SK-N-MC (cell line): ENCODE measurements at regions not wholly inside any gene's neighbourhood (a gene's known extent, or its start where the extent isn't known, plus 50 kb on each side); places are given as distances from the start of the nearest gene placed in this dataset.

Source experiments
- DNase-seq: peaks from one replicate; pipeline ENCODE4 v3.0.0-alpha.2; 2011; ENCODE audit warnings: low read depth, low spot score
- H3K27ac ChIP-seq: fragments of 200-600 bp; sonication (generic); 2 replicates; pipeline ENCODE4 v1.5.1; 2016; ENCODE audit warnings: mixed run types
- H3K36me3 ChIP-seq: fragments of 200-600 bp; sonication (generic); 2 replicates; pipeline ENCODE4 v1.6.1; 2017; ENCODE audit warnings: antibody characterized with exemption, low read length, mixed read lengths; ENCODE audit not compliant: insufficient read depth
- H3K4me3 ChIP-seq: fragments of 200-600 bp; sonication (generic); 2 replicates; pipeline ENCODE4 v1.5.1; 2016
- H3K9ac ChIP-seq: fragments of 200-600 bp; sonication (generic); 2 replicates; pipeline ENCODE4 v1.8.0; 2017; ENCODE audit warnings: mixed run types, mixed read lengths; ENCODE audit not compliant: insufficient read length
- H3K9me3 ChIP-seq: fragments of 200-600 bp; sonication (generic); 2 replicates; pipeline ENCODE4 v1.6.1; 2017; ENCODE audit warnings: low read depth, mild to moderate bottlenecking, antibody characterized with exemption, low read length, moderate library complexity, mixed read lengths
- EZH2 ChIP-seq: fragments of 200-600 bp; sonication (generic); IDR thresholded peaks from one replicate; pipeline ENCODE4 v1.6.1; 2017; ENCODE audit warnings: antibody characterized with exemption
- FOXP2 ChIP-seq: optimal IDR thresholded peaks from 2 replicates; pipeline ENCODE3; 2011; ENCODE audit warnings: mild to moderate bottlenecking, moderate library complexity; ENCODE audit not compliant: insufficient read depth; ENCODE audit errors: extremely low read length, control extremely low read depth
- POLR2AphosphoS5 ChIP-seq: IDR thresholded peaks from 2 replicates; pipeline ENCODE4 v1.6.1; 2012; ENCODE audit warnings: mild to moderate bottlenecking, low read depth, low read length, borderline replicate concordance

DNA sequence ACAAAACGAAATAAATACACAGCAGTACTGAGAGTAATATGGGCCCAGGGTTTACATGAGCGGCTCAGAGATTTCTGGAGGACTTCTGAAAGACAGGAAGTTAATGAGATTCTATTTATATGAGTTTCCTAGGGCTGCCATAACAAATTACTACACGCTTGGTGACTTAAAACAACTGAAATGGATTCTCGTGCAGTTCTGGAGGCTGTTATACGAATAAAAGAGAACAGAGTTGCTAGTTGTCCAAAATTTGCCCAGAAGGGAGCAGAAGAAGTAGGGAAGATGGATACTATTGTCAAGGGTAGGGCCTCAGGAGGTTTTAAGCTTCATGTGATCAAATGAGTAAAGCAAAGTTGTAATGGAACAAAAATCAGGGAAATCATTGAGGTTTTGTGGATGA lies 173.1 kb upstream of the LYSMD4 start:
- Histone ChIP-seq H3K4me3 (no peak overlapping the region), H3K9ac (no peak overlapping the region), H3K27ac (no peak overlapping the region), H3K9me3 (no peaks in the 10 kb centered on the region), H3K36me3 (no peaks in the 10 kb centered on the region)
- TF ChIP-seq EZH2 (no peak), POLR2AphosphoS5 (no peak), FOXP2 (no peak)
- DNase-seq: no peak

DNA sequence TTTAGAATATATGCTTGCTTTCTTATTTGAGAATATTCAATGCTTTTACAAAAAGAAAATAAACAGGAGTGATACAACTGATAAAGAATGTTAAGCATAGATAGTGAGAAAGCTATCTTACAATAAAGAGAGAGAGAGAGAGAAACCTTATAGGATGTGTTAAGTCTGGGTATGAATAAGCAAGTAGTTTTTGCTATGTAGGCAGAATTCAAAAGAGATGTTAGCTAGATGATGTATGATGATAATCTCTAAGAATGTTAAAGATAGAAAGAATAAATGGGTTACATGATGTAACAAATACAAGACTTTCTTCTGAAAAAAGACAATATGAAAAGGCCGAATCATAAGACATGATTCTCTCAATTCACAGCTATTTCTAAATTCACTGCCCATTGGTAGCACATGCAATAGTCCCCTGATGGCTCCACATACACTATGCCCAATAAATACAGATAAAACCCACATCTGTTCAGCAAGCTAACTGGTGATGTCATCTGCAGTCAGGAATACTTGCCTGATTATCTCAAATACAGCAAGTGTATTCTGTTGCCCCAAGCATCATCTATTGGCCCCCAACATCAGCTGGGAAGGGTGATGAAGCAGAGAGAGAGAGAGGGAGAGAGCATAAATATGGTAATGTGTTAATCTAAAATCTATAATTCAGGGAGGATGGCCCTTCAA lies 169.2 kb upstream of the LYSMD4 start:
- DNase-seq: no peak
- no peak overlapping the region for H3K4me3 ChIP-seq
- H3K9ac ChIP-seq: no peak overlapping the region
- H3K27ac ChIP-seq: no peak overlapping the region
- TF ChIP-seq FOXP2: no peak
- no peak for TF ChIP-seq POLR2AphosphoS5
- no peak for TF ChIP-seq EZH2
- no peaks in the 10 kb centered on the region for H3K9me3 ChIP-seq
- H3K36me3 ChIP-seq: no peaks in the 10 kb centered on the region

DNA sequence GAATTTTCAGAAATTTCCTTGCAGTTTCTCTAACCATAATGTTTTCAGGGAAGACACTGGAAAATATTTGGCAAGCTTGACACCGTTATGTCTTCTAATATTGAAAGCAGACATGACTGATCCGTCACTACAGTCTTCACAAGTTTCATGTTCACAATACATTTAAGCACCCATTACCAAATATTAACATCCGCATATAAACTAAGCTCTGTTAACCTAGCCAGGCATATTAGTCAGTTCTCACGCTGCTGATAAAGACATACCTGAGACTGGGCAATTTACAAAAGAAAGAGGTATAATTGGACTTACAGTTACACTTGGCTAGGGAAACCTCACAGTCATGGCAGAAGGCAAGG lies 162.7 kb upstream of the LYSMD4 start:
- DNase-seq: no peak
- Histone ChIP-seq H3K27ac (no peak overlapping the region), H3K4me3 (no peak overlapping the region), H3K36me3 (no peaks in the 10 kb centered on the region), H3K9ac (no peak overlapping the region), H3K9me3 (no peaks in the 10 kb centered on the region)
- TF ChIP-seq FOXP2: no peak
- no peak for TF ChIP-seq POLR2AphosphoS5
- TF ChIP-seq EZH2: no peak

DNA sequence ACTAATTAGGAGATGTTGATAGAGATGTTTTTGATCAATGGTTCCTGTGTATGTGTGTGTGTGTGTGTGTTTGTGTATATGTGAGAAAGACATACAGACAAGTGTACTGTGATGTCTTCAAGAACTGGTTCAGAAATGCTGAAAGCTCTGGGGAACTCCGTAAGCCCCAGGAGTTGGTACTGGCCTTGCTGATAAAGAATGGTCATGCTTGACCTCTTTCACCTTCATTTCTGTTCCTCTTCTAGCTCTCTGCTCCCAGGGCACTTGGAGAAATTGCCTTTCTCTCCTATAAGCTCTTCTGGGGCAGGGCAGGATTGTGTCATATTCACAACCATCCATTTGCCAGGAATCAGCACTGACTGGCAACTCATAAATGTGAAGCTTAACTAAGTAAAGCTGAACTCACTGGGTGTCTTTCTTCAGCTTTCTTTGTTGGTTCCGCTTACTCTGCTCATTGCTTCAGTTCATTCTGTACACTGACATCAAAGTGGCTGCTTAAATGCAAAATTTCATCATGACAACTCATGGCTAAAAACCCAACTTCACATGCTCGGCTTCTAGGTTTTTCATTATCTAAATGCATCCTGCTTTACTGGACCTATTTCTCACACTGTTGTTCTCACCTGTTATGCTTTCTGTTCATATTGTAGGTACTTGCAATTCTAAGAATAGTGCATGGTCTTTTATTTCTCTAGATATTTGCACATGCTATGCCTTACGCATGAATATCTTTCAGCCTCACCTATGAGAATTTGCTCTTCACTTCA lies 162.1 kb upstream of the LYSMD4 start:
- H3K36me3 ChIP-seq: no peaks in the 10 kb centered on the region
- H3K4me3 ChIP-seq: no peak overlapping the region
- no peak overlapping the region for H3K9ac ChIP-seq
- H3K9me3 ChIP-seq: no peaks in the 10 kb centered on the region
- DNase-seq: no peak
- TF ChIP-seq FOXP2 (no peak), EZH2 (no peak), POLR2AphosphoS5 (no peak)
- H3K27ac ChIP-seq: no peak overlapping the region

DNA sequence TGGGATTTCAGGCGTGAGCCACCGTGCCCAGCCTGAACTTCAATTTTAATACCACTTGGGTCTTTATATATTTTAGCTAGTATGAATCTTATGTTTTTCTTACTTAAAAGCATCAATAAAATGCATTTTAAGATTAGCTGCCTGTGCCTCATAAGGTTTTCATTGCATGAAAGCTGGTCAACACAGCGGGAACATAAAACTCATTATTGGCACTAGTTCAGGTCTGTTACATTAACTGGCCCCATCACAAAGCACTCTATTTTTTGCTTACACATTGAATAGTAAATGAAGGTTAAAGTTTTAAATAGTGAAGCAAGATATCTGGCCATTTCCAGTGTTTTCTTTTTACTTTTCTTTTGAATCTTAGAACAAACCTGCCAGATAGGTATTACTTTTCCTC lies 145.6 kb upstream of the LYSMD4 start:
- Histone ChIP-seq H3K9ac (no peak overlapping the region), H3K4me3 (no peak overlapping the region), H3K9me3 (no peaks in the 10 kb centered on the region), H3K27ac (no peak overlapping the region), H3K36me3 (no peaks in the 10 kb centered on the region)
- no peak for TF ChIP-seq FOXP2
- TF ChIP-seq EZH2: no peak
- no peak for TF ChIP-seq POLR2AphosphoS5
- DNase-seq: no peak

DNA sequence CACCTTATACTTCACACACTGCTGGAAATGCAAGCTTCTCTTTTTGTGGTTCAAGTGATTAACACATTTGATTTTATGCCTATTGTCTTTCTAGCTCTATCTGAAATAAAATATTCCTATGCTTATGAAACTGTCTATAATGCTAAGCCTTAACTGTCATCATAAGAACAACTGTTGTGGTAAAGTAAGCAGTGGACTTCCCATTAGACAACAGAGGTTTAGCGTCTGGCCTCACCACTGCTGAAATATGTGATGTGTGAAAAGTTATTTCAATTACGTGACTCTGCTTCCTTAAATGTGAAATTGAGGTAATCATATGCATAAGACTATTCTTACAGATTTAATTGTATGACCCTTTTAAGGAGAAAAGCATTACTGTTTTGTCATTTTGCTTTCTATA lies 140.2 kb upstream of the LYSMD4 start:
- no peak overlapping the region for H3K9ac ChIP-seq
- no peak overlapping the region for H3K4me3 ChIP-seq

DNA sequence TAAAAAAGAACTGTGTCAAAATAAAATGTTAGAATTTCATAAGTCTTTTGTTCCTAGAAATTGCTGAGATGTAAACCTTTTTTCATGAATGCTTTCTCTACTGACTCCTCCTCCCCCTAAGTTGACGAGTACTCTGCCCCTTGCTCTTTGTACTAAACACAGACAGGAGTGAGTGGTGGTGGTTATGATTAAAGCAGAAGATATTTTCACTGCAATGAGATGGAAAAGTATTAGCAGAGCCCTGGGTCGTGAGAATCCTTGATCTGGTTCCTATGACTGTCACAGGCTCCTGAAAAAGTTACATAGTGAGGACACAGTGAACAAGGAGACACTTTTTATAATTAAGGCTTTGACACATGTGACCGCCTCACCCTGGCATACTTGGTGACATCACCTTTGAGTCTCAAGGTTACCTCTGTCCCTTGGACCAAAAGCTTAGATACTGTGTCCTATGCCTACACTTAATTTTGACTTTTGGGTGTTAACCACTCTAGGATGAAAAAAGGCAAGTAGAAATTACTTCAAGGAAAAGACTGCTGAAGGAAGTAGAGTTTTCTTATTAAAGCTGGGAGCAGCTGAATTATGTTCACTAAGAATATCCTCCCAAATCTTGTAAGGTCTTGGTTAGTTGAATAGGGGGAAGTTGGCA lies 130.4 kb upstream of the LYSMD4 start:
- Histone ChIP-seq H3K9me3 (no peaks in the 10 kb centered on the region), H3K4me3 (no peak overlapping the region), H3K36me3 (no peaks in the 10 kb centered on the region), H3K9ac (no peak overlapping the region), H3K27ac (no peak overlapping the region)
- no peak for DNase-seq
- no peak for TF ChIP-seq EZH2
- no peak for TF ChIP-seq FOXP2
- no peak for TF ChIP-seq POLR2AphosphoS5

More for the DNA sequence above, 140.2 kb upstream of the LYSMD4 start:
- DNase-seq: no peak
- H3K36me3 ChIP-seq: no peaks in the 10 kb centered on the region
- H3K9me3 ChIP-seq: no peaks in the 10 kb centered on the region
- no peak for TF ChIP-seq POLR2AphosphoS5
- no peak for TF ChIP-seq FOXP2
- TF ChIP-seq EZH2: no peak
- H3K27ac ChIP-seq: no peak overlapping the region

DNA sequence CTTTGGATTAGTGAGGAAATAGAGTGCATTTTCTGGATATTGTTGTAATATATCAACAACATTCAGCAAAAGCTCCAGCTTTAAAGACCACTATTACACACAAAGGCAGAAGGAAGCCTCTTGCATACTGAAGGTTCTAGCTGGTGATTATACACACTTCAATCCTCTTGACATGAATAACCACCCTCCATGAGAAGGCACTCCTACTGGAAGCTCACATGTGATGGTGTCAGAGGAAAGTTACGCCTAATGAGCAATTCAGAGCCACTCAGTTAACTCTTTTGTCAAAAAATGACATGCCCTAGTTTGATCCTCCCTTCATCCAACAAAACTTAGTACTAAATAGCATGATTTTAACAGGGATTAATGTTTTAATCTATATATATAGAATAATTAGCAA lies 124.6 kb upstream of the LYSMD4 start:
- no peak overlapping the region for H3K4me3 ChIP-seq
- H3K36me3 ChIP-seq: no peaks in the 10 kb centered on the region
- no peak for TF ChIP-seq FOXP2
- H3K9ac ChIP-seq: no peak overlapping the region
- H3K9me3 ChIP-seq: no peaks in the 10 kb centered on the region
- no peak overlapping the region for H3K27ac ChIP-seq
- no peak for DNase-seq
